Neutrophil (primary cell): ENCODE measurements at regions not wholly inside any gene's neighbourhood (a gene's known extent, or its start where the extent isn't known, plus 50 kb on each side); places are given as distances from the start of the nearest gene placed in this dataset.

Source experiments
- H3K27ac ChIP-seq: fragments of 200-600 bp; sonication (generic); 2 replicates; pipeline ENCODE4 v1.5.1; 2016; ENCODE audit warnings: mild to moderate bottlenecking, moderate library complexity
- H3K27me3 ChIP-seq: fragments of 200-600 bp; sonication (generic); 2 replicates; pipeline ENCODE4 v1.6.0; 2016; ENCODE audit warnings: mild to moderate bottlenecking
- H3K36me3 ChIP-seq: fragments of 200-600 bp; sonication (generic); 2 replicates; pipeline ENCODE4 v1.5.1; 2017
- H3K4me1 ChIP-seq, 2 experiments: fragments of 200-600 bp in 1 of 2; sonication (generic) in 1 of 2; 1 replicate in 1 of 2; 2 replicates in 1 of 2; pipeline versions ENCODE4 v1.5.1 to v1.6.1; 2013 to 2016; ENCODE audit warnings: low read depth in 1 of 2, low read length in 1 of 2, mild to moderate bottlenecking in 1 of 2, moderate library complexity in 1 of 2; ENCODE audit not compliant: control insufficient read depth in 1 of 2, insufficient read depth in 1 of 2
- H3K4me3 ChIP-seq, 2 experiments: fragments of 200-600 bp in 1 of 2; sonication (generic) in 1 of 2; 1 replicate in 1 of 2; 2 replicates in 1 of 2; pipeline ENCODE4 v1.5.1; 2013 to 2016; ENCODE audit warnings: low read depth in 1 of 2, low read length in 1 of 2, mild to moderate bottlenecking in 1 of 2, moderate library complexity in 1 of 2
- H3K9me3 ChIP-seq: fragments of 200-600 bp; sonication (generic); 2 replicates; pipeline ENCODE4 v1.5.1; 2016
- TF ChIP-seq, protein P1 (sequence below): fragments of 200-600 bp; sonication (generic); IDR thresholded peaks from 2 replicates; pipeline ENCODE4 v1.5.1; 2016; ENCODE audit warnings: antibody characterized with exemption

- TF ChIP-seq, protein P1, sequence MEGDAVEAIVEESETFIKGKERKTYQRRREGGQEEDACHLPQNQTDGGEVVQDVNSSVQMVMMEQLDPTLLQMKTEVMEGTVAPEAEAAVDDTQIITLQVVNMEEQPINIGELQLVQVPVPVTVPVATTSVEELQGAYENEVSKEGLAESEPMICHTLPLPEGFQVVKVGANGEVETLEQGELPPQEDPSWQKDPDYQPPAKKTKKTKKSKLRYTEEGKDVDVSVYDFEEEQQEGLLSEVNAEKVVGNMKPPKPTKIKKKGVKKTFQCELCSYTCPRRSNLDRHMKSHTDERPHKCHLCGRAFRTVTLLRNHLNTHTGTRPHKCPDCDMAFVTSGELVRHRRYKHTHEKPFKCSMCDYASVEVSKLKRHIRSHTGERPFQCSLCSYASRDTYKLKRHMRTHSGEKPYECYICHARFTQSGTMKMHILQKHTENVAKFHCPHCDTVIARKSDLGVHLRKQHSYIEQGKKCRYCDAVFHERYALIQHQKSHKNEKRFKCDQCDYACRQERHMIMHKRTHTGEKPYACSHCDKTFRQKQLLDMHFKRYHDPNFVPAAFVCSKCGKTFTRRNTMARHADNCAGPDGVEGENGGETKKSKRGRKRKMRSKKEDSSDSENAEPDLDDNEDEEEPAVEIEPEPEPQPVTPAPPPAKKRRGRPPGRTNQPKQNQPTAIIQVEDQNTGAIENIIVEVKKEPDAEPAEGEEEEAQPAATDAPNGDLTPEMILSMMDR = no peak
- Histone ChIP-seq H3K27ac (no peak overlapping the region), H3K4me3 (no peak overlapping the region), H3K27me3 (peaks cover 12% of the 10 kb centered on the region), H3K4me1 (no peaks in the 10 kb centered on the region), H3K36me3 (no peaks in the 10 kb centered on the region), H3K9me3 (no peaks in the 10 kb centered on the region)
Measured at GRCh38 chr15:95292785-95293450, 1037.6 kb upstream of the NR2F2 start.

DNA sequence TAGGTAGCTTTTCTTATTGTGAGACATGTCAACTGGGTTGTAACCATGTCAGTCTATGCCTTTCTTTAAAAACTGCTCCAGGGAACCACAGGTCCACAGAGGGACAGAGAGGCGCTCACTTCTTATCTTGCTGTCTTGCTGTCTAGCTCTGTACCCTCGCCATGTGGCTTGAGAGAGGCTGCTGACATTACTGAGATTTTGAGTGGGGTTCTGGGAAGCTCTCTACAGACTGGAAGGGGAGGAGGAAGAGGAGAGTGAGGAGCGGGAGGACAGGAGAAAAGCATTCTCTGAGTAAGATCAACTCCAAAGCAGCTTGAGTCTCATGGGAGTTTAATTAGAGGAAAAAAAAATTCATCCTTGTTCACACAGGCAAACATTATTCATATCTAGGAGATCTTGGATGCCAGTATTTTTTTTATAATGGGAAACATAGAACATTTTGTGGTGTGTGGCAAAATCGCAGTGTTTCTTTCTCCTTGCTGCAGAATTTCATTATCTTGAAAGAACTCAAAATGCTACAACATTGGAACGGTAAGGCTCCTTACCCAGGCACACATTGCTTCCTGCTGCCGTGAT lies 1037.0 kb upstream of the NR2F2 start:
- TF ChIP-seq, protein P1 = no peak
- no peaks in the 10 kb centered on the region for H3K4me1 ChIP-seq
- H3K36me3 ChIP-seq = no peaks in the 10 kb centered on the region
- peaks cover 7% of the 10 kb centered on the region for H3K27me3 ChIP-seq
- H3K27ac ChIP-seq = no peak overlapping the region
- no peaks in the 10 kb centered on the region for H3K9me3 ChIP-seq
- no peak overlapping the region for H3K4me3 ChIP-seq

DNA sequence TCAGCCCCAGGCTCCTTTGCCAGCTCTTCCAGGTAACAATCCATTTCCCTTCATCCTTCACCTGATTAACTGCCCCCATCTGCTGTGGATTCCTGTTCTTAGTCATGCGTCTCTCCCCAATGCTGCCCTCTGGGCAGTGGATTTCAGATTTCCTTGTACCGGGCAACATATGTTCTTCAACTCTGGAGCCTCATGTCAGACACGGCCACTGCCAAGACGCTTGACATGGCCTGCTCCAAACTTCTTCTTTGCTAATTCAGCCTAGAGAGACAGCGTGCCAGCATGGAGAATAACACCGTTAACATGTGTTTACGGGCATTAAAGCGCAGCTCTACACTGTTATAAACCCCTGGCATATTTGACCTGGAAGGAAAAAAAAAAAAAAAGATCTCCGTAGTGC lies 1035.1 kb upstream of the NR2F2 start:
- Histone ChIP-seq H3K4me3 (no peak overlapping the region), H3K27me3 (no peaks in the 10 kb centered on the region), H3K4me1 (no peaks in the 10 kb centered on the region), H3K36me3 (no peaks in the 10 kb centered on the region), H3K9me3 (no peaks in the 10 kb centered on the region), H3K27ac (no peak overlapping the region)
- TF ChIP-seq, protein P1 = no peak

- Histone ChIP-seq H3K27ac (no peak overlapping the region), H3K4me1 (no peaks in the 10 kb centered on the region), H3K4me3 (no peak overlapping the region), H3K9me3 (no peaks in the 10 kb centered on the region), H3K27me3 (no peaks in the 10 kb centered on the region), H3K36me3 (no peaks in the 10 kb centered on the region)
- TF ChIP-seq, protein P1 = no peak
Measured at GRCh38 chr15:95295896-95296625, 1034.4 kb upstream of the NR2F2 start.

- Histone ChIP-seq H3K27me3 (no peaks in the 10 kb centered on the region), H3K9me3 (no peaks in the 10 kb centered on the region), H3K4me3 (no peak overlapping the region), H3K36me3 (no peaks in the 10 kb centered on the region), H3K4me1 (no peaks in the 10 kb centered on the region), H3K27ac (no peak overlapping the region)
- TF ChIP-seq, protein P1 = no peak
Measured at GRCh38 chr15:95296643-95297042, 1033.9 kb upstream of the NR2F2 start.
